Brain microvascular endothelial cell (primary cell): ENCODE measurements at regions not wholly inside any gene's neighbourhood (a gene's known extent, or its start where the extent isn't known, plus 50 kb on each side); places are given as distances from the start of the nearest gene placed in this dataset.
"Not testable (repeated sequence)": the region's sequence is repeated elsewhere in the genome, so short reads cannot be mapped to it uniquely, and the experiment has no call there.

Experiments used
- DNase-seq: peaks from one replicate; pipeline ENCODE4 v3.0.0-alpha.2; 2020
- H3K27ac ChIP-seq: fragments of 250-450 bp; sonication (Bioruptor Pico); 2 replicates; pipeline ENCODE4 v1.5.1; 2020; ENCODE audit warnings: mild to moderate bottlenecking, moderate library complexity
- H3K27me3 ChIP-seq: fragments of 250-450 bp; sonication (Bioruptor Pico); replicated peaks from 2 replicates; pipeline ENCODE4 v1.5.1; 2020; ENCODE audit warnings: mild to moderate bottlenecking
- H3K36me3 ChIP-seq: fragments of 250-450 bp; sonication (Bioruptor Pico); replicated peaks from 2 replicates; pipeline ENCODE4 v1.5.1; 2020; ENCODE audit warnings: mild to moderate bottlenecking
- H3K4me3 ChIP-seq: 2 replicates; pipeline ENCODE4 v1.5.1; 2011; ENCODE audit warnings: low read depth, mild to moderate bottlenecking, control low read depth, low read length, moderate library complexity
- in situ Hi-C: cut with HindIII; loops from 2 replicates; pipeline ENCODE4 v1.10.0; 2017; ENCODE audit warnings: low sequenced_read_pairs, low pct_ligation_motif_present
- TF ChIP-seq, protein P1 (sequence below): IDR thresholded peaks from 2 replicates; pipeline ENCODE4 v1.5.1; 2011; ENCODE audit warnings: low read depth, mild to moderate bottlenecking, moderate library complexity, low read length, control low read depth, inconsistent platforms; ENCODE audit errors: missing control alignments

GRCh38 chr17:71578446-71578845 is 542.4 kb upstream of the SOX9 start:
- TF ChIP-seq, protein P1, sequence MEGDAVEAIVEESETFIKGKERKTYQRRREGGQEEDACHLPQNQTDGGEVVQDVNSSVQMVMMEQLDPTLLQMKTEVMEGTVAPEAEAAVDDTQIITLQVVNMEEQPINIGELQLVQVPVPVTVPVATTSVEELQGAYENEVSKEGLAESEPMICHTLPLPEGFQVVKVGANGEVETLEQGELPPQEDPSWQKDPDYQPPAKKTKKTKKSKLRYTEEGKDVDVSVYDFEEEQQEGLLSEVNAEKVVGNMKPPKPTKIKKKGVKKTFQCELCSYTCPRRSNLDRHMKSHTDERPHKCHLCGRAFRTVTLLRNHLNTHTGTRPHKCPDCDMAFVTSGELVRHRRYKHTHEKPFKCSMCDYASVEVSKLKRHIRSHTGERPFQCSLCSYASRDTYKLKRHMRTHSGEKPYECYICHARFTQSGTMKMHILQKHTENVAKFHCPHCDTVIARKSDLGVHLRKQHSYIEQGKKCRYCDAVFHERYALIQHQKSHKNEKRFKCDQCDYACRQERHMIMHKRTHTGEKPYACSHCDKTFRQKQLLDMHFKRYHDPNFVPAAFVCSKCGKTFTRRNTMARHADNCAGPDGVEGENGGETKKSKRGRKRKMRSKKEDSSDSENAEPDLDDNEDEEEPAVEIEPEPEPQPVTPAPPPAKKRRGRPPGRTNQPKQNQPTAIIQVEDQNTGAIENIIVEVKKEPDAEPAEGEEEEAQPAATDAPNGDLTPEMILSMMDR, result no peak
- H3K27me3 ChIP-seq, result no peaks in the 10 kb centered on the region
- no peak overlapping the region for H3K27ac ChIP-seq
- H3K4me3 ChIP-seq, result no peak overlapping the region
- no peaks in the 10 kb centered on the region for H3K36me3 ChIP-seq
- no peak for DNase-seq
- in situ Hi-C loops, result no loop called here

DNA sequence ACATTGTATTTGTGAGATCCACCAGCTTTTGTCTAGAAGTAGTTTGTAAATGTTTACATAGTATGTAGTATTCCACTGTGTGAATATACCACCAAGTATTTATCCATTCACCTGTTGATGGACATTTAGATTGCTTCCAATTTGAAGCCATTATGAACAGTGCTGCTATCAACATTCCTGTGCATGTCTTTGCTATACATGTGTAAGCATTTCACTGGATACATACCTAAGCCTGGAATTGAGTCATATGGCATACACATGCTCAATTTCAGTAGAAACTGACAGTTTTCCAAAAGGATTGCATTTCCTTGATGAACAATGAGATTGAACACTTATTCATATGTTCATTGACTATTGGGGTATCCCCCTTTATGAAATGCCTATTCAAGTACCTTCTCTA is 540.6 kb upstream of the SOX9 start:
- Histone ChIP-seq H3K36me3 (no peaks in the 10 kb centered on the region), H3K27ac (no peak overlapping the region), H3K27me3 (no peaks in the 10 kb centered on the region), H3K4me3 (no peak overlapping the region)
- in situ Hi-C loops, result no loop called here
- no peak for DNase-seq
- TF ChIP-seq, protein P1, result no peak

GRCh38 chr17:71585540-71585939 is 535.3 kb upstream of the SOX9 start:
- TF ChIP-seq, protein P1, result no peak
- in situ Hi-C loops, result no loop called here
- H3K27me3 ChIP-seq, result no peaks in the 10 kb centered on the region
- no peak overlapping the region for H3K4me3 ChIP-seq
- no peaks in the 10 kb centered on the region for H3K36me3 ChIP-seq
- no peak overlapping the region for H3K27ac ChIP-seq
- DNase-seq, result no peak

DNA sequence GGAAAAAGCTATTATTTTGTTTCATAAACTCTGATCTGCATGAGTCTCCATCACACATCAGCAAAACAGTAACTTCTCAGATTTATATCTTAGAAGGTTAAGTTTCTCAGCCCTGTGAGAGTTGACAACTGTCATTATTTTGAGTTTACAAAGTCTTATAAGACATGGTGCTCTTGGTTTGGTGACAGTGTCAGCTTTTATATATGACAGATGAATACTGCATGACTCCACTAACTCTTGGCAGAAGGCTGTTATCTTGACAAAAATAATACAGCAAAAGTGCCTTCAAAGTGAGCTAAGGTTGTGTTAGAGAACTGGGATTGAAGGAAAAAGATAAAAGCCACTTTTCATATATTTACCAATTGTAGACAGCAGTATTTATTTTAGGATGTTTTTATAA is 528.4 kb upstream of the SOX9 start:
- in situ Hi-C loops, result no loop called here
- TF ChIP-seq, protein P1, result no peak
- H3K4me3 ChIP-seq, result no peak overlapping the region
- no peaks in the 10 kb centered on the region for H3K36me3 ChIP-seq
- no peaks in the 10 kb centered on the region for H3K27me3 ChIP-seq
- no peak overlapping the region for H3K27ac ChIP-seq
- no peak for DNase-seq

DNA sequence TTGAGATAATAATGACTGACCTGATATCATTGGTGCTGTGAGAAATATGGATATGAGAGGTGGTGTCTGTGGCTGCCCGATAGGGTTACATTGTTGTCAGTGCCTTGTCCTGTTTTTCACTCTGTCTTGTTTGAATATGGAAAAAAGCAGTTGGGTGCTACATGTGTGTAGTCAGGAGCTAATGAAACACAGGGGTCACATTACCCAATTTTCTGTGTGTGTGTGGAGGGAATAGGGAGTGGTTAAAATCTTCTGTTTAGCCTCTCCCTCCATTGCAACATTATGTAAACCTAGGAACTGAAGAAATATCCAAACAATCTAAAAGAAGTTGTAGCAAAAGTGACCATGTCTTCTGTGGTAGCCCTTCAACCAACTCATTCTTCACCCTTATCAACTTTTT is 527.7 kb upstream of the SOX9 start:
- DNase-seq, result no peak
- H3K27ac ChIP-seq, result no peak overlapping the region
- no peaks in the 10 kb centered on the region for H3K36me3 ChIP-seq
- TF ChIP-seq, protein P1, result no peak
- H3K27me3 ChIP-seq, result no peaks in the 10 kb centered on the region
- in situ Hi-C loops, result no loop called here
- H3K4me3 ChIP-seq, result no peak overlapping the region

DNA sequence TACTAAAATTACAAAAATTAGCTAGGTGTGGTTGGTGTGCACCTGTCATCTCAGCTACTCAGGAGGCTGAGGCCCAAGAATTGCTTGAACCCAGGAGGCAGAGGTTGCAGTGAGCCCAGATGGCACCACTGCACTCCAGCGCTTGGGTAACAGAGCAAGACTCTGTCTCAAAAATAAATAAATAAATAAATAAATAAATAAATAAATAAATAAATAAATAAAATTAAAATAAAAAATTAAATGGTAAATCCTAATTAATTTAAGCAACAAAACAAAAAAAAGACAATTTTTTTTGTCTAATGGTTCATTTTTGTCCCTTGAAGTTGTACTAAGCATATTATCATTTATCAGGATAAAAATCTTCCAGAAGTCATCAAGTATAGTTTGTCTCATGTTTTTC is 521.2 kb upstream of the SOX9 start:
- H3K4me3 ChIP-seq, DNase-seq, H3K27ac ChIP-seq, in situ Hi-C loops, H3K36me3 ChIP-seq, H3K27me3 ChIP-seq: not testable (repeated sequence)
